ENCODE measurements at regions not wholly inside any gene's neighbourhood (a gene's known extent, or its start where the extent isn't known, plus 50 kb on each side); places are given as distances from the start of the nearest gene placed in this dataset.

- no peak for TF ChIP-seq EZH2 (IDR thresholded peaks at IDR 0.05; ENCODE audit: low read length, missing control alignments)
- TF ChIP-seq, protein P1, sequence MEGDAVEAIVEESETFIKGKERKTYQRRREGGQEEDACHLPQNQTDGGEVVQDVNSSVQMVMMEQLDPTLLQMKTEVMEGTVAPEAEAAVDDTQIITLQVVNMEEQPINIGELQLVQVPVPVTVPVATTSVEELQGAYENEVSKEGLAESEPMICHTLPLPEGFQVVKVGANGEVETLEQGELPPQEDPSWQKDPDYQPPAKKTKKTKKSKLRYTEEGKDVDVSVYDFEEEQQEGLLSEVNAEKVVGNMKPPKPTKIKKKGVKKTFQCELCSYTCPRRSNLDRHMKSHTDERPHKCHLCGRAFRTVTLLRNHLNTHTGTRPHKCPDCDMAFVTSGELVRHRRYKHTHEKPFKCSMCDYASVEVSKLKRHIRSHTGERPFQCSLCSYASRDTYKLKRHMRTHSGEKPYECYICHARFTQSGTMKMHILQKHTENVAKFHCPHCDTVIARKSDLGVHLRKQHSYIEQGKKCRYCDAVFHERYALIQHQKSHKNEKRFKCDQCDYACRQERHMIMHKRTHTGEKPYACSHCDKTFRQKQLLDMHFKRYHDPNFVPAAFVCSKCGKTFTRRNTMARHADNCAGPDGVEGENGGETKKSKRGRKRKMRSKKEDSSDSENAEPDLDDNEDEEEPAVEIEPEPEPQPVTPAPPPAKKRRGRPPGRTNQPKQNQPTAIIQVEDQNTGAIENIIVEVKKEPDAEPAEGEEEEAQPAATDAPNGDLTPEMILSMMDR (conservative IDR thresholded peaks at IDR 0.05 in 1 of 2, IDR thresholded peaks at IDR 0.05 in 1 of 2; ENCODE audit: low read depth in 1 of 2, low read length in 2 of 2) = no peak
Measured at GRCh38 chr1:54481201-54481884, 66.7 kb upstream of the ACOT11 start.
